Testis (tissue), 2 donors: ENCODE measurements at regions not wholly inside any gene's neighbourhood (a gene's known extent, or its start where the extent isn't known, plus 50 kb on each side); places are given as distances from the start of the nearest gene placed in this dataset.

ENCODE experiments used
- DNase-seq: peaks from one replicate; pipeline ENCODE4 v3.0.0-alpha.2; 2019
- H3K27ac ChIP-seq, 2 donors: fragments of 200-600 bp; sonication (generic); one replicate each; pipeline ENCODE4 v1.5.1; 2019
- H3K27me3 ChIP-seq: fragments of 200-600 bp; sonication (generic); one replicate; pipeline ENCODE4 v1.5.1; 2019
- H3K36me3 ChIP-seq: fragments of 200-600 bp; sonication (generic); one replicate; pipeline ENCODE4 v1.5.1; 2017; ENCODE audit warnings: low read depth; ENCODE audit errors: missing control alignments
- H3K4me1 ChIP-seq: fragments of 200-600 bp; sonication (generic); one replicate; pipeline ENCODE4 v1.5.1; 2019
- H3K4me3 ChIP-seq, 2 donors: fragments of 200-600 bp; sonication (generic); one replicate each; pipeline ENCODE4 v1.5.1; 2017 to 2019
- H3K9me3 ChIP-seq: fragments of 200-600 bp; sonication (generic); one replicate; pipeline ENCODE4 v1.5.1; 2017
- CTCF ChIP-seq, 3 experiments: fragments of 450-650 bp in 2 of 3; fragments of 200-600 bp in 1 of 3; sonication (generic) in 1 of 3; IDR thresholded peaks; one replicate each; pipeline ENCODE4 v1.5.1; 2016 to 2019; ENCODE audit warnings: antibody characterized with exemption in 3 of 3, mild to moderate bottlenecking in 2 of 3, moderate library complexity in 1 of 3
- POLR2A ChIP-seq: fragments of 450-650 bp; IDR thresholded peaks from one replicate; pipeline ENCODE4 v1.6.1; 2017; ENCODE audit warnings: antibody characterized with exemption, mild to moderate bottlenecking, moderate library complexity
- WGBS, 2 donors: methylation state at CpG; one replicate each; pipeline ENCODE4 v1.1.5; 2018; 5-methylcytosine and 5-hydroxymethylcytosine counted together
- intact Hi-C: fragments of 100-400 bp; cut with DNase I; formaldehyde crosslinking; loops from one replicate; pipeline ENCODE4 v1.15.1; 2023; ENCODE audit warnings: low total_unique reads

- no peak overlapping the region for H3K27ac ChIP-seq
- H3K9me3 ChIP-seq = no peaks in the 10 kb centered on the region
- intact Hi-C loops = no loop called here
- no peak for DNase-seq
- 73 to 84% methylated on average over 5 of the region's 5 CpGs for WGBS, 2 donors
- TF ChIP-seq POLR2A (no peak), CTCF (IDR thresholded peaks at IDR 0.05) (no peak)
- peaks cover 4% of the 10 kb centered on the region for H3K4me1 ChIP-seq
- no peaks in the 10 kb centered on the region for H3K27me3 ChIP-seq
- H3K36me3 ChIP-seq = no peaks in the 10 kb centered on the region
- no peak overlapping the region for H3K4me3 ChIP-seq
These were observed 599.5 kb upstream of the NRSN1 start for GRCh38 chr6:23526526-23526925.

- no peak for TF ChIP-seq POLR2A
- no peak for TF ChIP-seq CTCF (IDR thresholded peaks at IDR 0.05)
- Histone ChIP-seq H3K9me3 (no peaks in the 10 kb centered on the region), H3K36me3 (no peaks in the 10 kb centered on the region), H3K4me1 (peaks cover 5% of the 10 kb centered on the region), H3K4me3 (no peak overlapping the region), H3K27me3 (no peaks in the 10 kb centered on the region), H3K27ac (no peak overlapping the region)
- 25 to 44% methylated on average over 2 of the region's 2 CpGs for WGBS, 2 donors
- no peak for DNase-seq
- intact Hi-C loops = no loop called here
These were observed 596.1 kb upstream of the NRSN1 start for GRCh38 chr6:23529902-23530301.

- no peaks in the 10 kb centered on the region for H3K9me3 ChIP-seq
- no peaks in the 10 kb centered on the region for H3K27me3 ChIP-seq
- H3K36me3 ChIP-seq = no peaks in the 10 kb centered on the region
- no peak overlapping the region for H3K27ac ChIP-seq
- no peak for DNase-seq
- 17 to 46% methylated on average over 2 of the region's 2 CpGs for WGBS, 2 donors
- intact Hi-C loops = no loop called here
- no peak overlapping the region for H3K4me3 ChIP-seq
- peaks cover 5% of the 10 kb centered on the region for H3K4me1 ChIP-seq
- TF ChIP-seq POLR2A (no peak), CTCF (IDR thresholded peaks at IDR 0.05) (no peak)
These were observed 594.3 kb upstream of the NRSN1 start for GRCh38 chr6:23531666-23532065.

GRCh38 chr6:23532227-23532626 is 593.8 kb upstream of the NRSN1 start:
- H3K27ac ChIP-seq = no peak overlapping the region
- intact Hi-C loops = no loop called here
- TF ChIP-seq CTCF (IDR thresholded peaks at IDR 0.05) = no peak
- TF ChIP-seq POLR2A = no peak
- H3K27me3 ChIP-seq = no peaks in the 10 kb centered on the region
- peaks cover 5% of the 10 kb centered on the region for H3K4me1 ChIP-seq
- no peaks in the 10 kb centered on the region for H3K9me3 ChIP-seq
- no peak overlapping the region for H3K4me3 ChIP-seq
- DNase-seq = no peak
- H3K36me3 ChIP-seq = no peaks in the 10 kb centered on the region

GRCh38 chr6:23533311-23533710 is 592.7 kb upstream of the NRSN1 start:
- peaks cover 5% of the 10 kb centered on the region for H3K4me1 ChIP-seq
- WGBS, 2 donors = 90 to 96% methylated on average over 2 of the region's 2 CpGs
- no peak for DNase-seq
- no peak overlapping the region for H3K27ac ChIP-seq
- no peaks in the 10 kb centered on the region for H3K27me3 ChIP-seq
- intact Hi-C loops = no loop called here
- no peaks in the 10 kb centered on the region for H3K9me3 ChIP-seq
- no peaks in the 10 kb centered on the region for H3K36me3 ChIP-seq
- no peak for TF ChIP-seq POLR2A
- TF ChIP-seq CTCF (IDR thresholded peaks at IDR 0.05) = no peak
- no peak overlapping the region for H3K4me3 ChIP-seq
